Stimulated activated CD4-positive, alpha-beta T cell treated with anti-CD3 and anti-CD28 coated beads, TNF-alpha, amount 100 ng/mL, for 48 hours (primary cell): ENCODE measurements at regions not wholly inside any gene's neighbourhood (a gene's known extent, or its start where the extent isn't known, plus 50 kb on each side); places are given as distances from the start of the nearest gene placed in this dataset.

Source experiments
- DNase-seq, 3 donors: peaks; one replicate each; pipeline ENCODE4 v3.0.0-alpha.2; 2020; ENCODE audit warnings: low read depth in 3 of 3

DNA sequence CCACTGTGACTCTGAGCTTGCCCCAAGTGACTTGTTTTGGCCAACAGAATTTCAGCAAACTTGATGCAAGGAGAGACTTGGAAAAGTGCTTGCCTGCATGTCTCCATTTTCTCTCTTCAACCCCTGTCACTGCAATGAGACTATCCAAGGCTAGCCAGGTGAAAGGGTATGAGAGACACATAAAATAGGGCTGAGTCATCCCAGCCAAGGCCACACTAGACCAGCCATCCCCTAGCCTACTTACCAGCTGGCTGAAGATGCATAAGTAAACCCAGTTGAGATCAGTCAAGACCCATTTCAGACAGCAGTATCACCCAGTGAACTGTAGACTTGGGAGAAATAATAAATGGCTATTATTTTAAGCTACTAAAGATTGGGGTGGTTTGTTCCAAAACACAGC is 52.9 kb upstream of the VLDLR start:
- DNase-seq = no peak

DNA sequence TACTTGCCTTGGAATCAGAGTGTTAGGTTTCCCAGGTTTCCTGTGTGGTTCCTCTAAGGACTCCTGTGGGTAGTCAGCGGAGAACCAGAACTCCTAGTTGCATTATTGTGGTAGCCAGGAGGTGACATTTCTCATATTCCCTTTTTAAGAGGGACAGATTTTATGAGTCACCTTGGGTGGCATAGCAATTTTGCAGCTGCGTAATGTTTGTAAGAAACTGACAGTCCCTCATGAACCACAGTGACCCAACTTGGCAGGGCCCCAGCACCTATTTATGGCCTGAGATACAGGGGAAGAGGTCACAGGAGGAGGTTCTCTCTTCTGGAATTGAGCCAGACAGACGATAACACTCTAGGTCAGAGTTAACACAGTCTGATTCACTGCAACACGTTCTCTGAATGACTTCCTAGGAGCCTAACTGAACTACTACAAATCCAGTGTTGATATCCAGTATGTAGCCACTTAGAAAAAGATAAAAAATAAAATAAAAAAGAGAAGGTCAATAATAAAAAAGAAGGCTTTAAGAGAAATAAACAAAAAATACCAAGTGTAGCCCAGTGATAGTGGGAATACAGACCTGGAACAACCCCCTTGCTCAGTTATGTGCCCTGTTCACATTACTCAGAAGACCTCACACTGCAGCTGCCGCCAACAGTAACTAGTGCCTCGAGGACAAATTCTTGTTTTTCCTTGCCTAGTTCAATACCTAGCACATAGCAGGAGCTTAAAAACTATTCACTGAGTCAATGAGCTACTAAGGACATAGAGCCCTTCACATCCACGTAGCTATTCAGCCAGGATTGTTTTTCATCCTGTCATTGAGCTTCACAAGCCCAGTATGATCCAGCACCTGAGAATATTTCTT is 50.7 kb upstream of the VLDLR start:
- DNase-seq = peak in 2 of 3 donors; percentile 3 to 36
